Amniotic stem cell (primary cell): ENCODE measurements at regions not wholly inside any gene's neighbourhood (a gene's known extent, or its start where the extent isn't known, plus 50 kb on each side); places are given as distances from the start of the nearest gene placed in this dataset.
A peak's percentile ranks its signal among the peaks of the same experiment; 100 is the strongest.
"Not testable (repeated sequence)": the region's sequence is repeated elsewhere in the genome, so short reads cannot be mapped to it uniquely, and the experiment has no call there.

Experiments used
- DNase-seq: peaks from one replicate; lab custom pipeline; 2025; lab: John Stamatoyannopoulos, UW

- no peak for DNase-seq
Observed at GRCh38 chr2:207328944-207329386, 163.2 kb upstream of the KLF7 start.

- peak; percentile 87 for DNase-seq
Observed at GRCh38 chr2:207330912-207331311, 165.2 kb upstream of the KLF7 start.

- DNase-seq = no peak
Observed at GRCh38 chr2:207331674-207332073, 165.9 kb upstream of the KLF7 start.

GRCh38 chr2:207332480-207333212 is 166.9 kb upstream of the KLF7 start:
- DNase-seq = no peak

GRCh38 chr2:207333599-207334300 is 168.0 kb upstream of the KLF7 start:
- no peak for DNase-seq

GRCh38 chr2:207334301-207334623 is 168.5 kb upstream of the KLF7 start:
- peak; percentile 62 for DNase-seq

- DNase-seq = peak; percentile 91
Observed at GRCh38 chr2:207334624-207335371, 169.1 kb upstream of the KLF7 start.

- no peak for DNase-seq
Observed at GRCh38 chr2:207337234-207338219, 171.8 kb upstream of the KLF7 start.

- no peak for DNase-seq
Observed at GRCh38 chr2:207338220-207338607, 172.5 kb upstream of the KLF7 start.

GRCh38 chr2:207338610-207339009 is 172.9 kb upstream of the KLF7 start:
- no peak for DNase-seq

- no peak for DNase-seq
Observed at GRCh38 chr2:207341112-207341750, 175.5 kb upstream of the KLF7 start.

GRCh38 chr2:207341804-207342203 is 176.1 kb upstream of the KLF7 start:
- no peak for DNase-seq

GRCh38 chr2:207344596-207345394 is 179.0 kb upstream of the KLF7 start:
- DNase-seq = not testable (repeated sequence)

GRCh38 chr2:207351171-207351570 is 178.6 kb upstream of the CREB1 start:
- no peak for DNase-seq

- DNase-seq = no peak
Observed at GRCh38 chr2:207352978-207353671, 176.6 kb upstream of the CREB1 start.

- DNase-seq = no peak
Observed at GRCh38 chr2:207353836-207354235, 175.9 kb upstream of the CREB1 start.

- no peak for DNase-seq
Observed at GRCh38 chr2:207354462-207354861, 175.3 kb upstream of the CREB1 start.

GRCh38 chr2:207356567-207356966 is 173.2 kb upstream of the CREB1 start:
- DNase-seq = no peak

- DNase-seq = no peak
Observed at GRCh38 chr2:207357216-207357615, 172.5 kb upstream of the CREB1 start.

- DNase-seq = no peak
Observed at GRCh38 chr2:207362716-207363115, 167.0 kb upstream of the CREB1 start.
